Breast epithelium (tissue), 3 donors: ENCODE measurements at regions not wholly inside any gene's neighbourhood (a gene's known extent, or its start where the extent isn't known, plus 50 kb on each side); places are given as distances from the start of the nearest gene placed in this dataset.

ENCODE experiments used
- POLR2AphosphoS5 ChIP-seq, 3 donors: sonication (generic); formaldehyde crosslinking; IDR thresholded peaks; one replicate each; pipeline ENCODE4 v1.6.1; 2017; ENCODE audit warnings: antibody characterized with exemption in 3 of 3
- TF ChIP-seq, protein P1 (sequence below), 3 donors: fragments of 450-650 bp; IDR thresholded peaks; one replicate each; pipeline ENCODE4 v1.5.1; 2016 to 2017; ENCODE audit warnings: antibody characterized with exemption in 3 of 3, mild to moderate bottlenecking in 3 of 3, moderate library complexity in 3 of 3

GRCh38 chr7:49333180-49333881, 409.0 kb downstream of the CDC14C start:
- TF ChIP-seq, protein P1, sequence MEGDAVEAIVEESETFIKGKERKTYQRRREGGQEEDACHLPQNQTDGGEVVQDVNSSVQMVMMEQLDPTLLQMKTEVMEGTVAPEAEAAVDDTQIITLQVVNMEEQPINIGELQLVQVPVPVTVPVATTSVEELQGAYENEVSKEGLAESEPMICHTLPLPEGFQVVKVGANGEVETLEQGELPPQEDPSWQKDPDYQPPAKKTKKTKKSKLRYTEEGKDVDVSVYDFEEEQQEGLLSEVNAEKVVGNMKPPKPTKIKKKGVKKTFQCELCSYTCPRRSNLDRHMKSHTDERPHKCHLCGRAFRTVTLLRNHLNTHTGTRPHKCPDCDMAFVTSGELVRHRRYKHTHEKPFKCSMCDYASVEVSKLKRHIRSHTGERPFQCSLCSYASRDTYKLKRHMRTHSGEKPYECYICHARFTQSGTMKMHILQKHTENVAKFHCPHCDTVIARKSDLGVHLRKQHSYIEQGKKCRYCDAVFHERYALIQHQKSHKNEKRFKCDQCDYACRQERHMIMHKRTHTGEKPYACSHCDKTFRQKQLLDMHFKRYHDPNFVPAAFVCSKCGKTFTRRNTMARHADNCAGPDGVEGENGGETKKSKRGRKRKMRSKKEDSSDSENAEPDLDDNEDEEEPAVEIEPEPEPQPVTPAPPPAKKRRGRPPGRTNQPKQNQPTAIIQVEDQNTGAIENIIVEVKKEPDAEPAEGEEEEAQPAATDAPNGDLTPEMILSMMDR (IDR thresholded peaks at IDR 0.05): no peak
- TF ChIP-seq POLR2AphosphoS5 (IDR thresholded peaks at IDR 0.05): no peak
